ENCODE measurements at regions not wholly inside any gene's neighbourhood (a gene's known extent, or its start where the extent isn't known, plus 50 kb on each side); places are given as distances from the start of the nearest gene placed in this dataset.

GRCh38 chr3:101925564-101925963, 76.2 kb downstream of the NFKBIZ start (continued):
- TF ChIP-seq DZIP1 (CRISPR knock-in tag; IDR thresholded peaks at IDR 0.05), result no peak

- Histone ChIP-seq H2AFZ (ENCODE audit: low read length) (no peak overlapping the region), H4K20me1 (ENCODE audit: insufficient read depth, low read length) (no peaks in the 10 kb centered on the region), H3K27me3 (ENCODE audit: control insufficient read depth in 1 of 2, insufficient read depth in 2 of 2, low read length in 2 of 2) (no peaks in the 10 kb centered on the region; a peak in 2 of 5 replicates), H3K36me3 (replicated peaks in 1 of 2; ENCODE audit: control insufficient read depth in 1 of 2, insufficient read depth in 2 of 2, low read length in 2 of 2) (no peaks in the 10 kb centered on the region), H3K79me2 (ENCODE audit: insufficient read depth, low read length) (no peaks in the 10 kb centered on the region), H3K4me3 (replicated peaks in 1 of 3; ENCODE audit: insufficient read depth in 1 of 3, low read depth in 2 of 3, low read length in 3 of 3) (no peak overlapping the region), H3K9ac (ENCODE audit: insufficient read depth, low read depth, low read length) (no peak overlapping the region), H3K4me1 (ENCODE audit: insufficient read depth, low read length) (no peaks in the 10 kb centered on the region), H3K27ac (ENCODE audit: extremely low read length, insufficient read depth, low read length) (no peak overlapping the region), H3K4me2 (ENCODE audit: low read depth, low read length) (no peak overlapping the region), H3K9me3 (ENCODE audit: low read length) (no peaks in the 10 kb centered on the region)
- intact Hi-C loops (cut with micrococcal nuclease; ENCODE audit: unreplicated experiment) (loop anchor here (10.0 kb wide), 1 partner anchor 178 kb away; no protein-coding TSS in a partner anchor), in situ Hi-C loops (cut with HindIII; ENCODE audit: extremely low pct_ligation_motif_present, low pct_unique_long_range_greater_than_20kb) (no loop called here)
- ChIA-PET POLR2A (no interaction called here), CTCF (ENCODE audit: low intra/inter-chr PET ratio, low total read pairs) (no interaction called here)
- WGBS (ENCODE audit: low lambda C conversion rate), result 35% methylated on average over 7 of the region's 7 CpGs
- no TSS peak for BruUV-seq (replicated peaks)
- ATAC-seq (no peak), DNase-seq (ENCODE audit: low spot score) (no peak), FAIRE-seq (no peak)
- TF ChIP-seq TOE1 (CRISPR knock-in tag; IDR thresholded peaks at IDR 0.05) (no peak), ASH2L (IDR thresholded peaks at IDR 0.05; ENCODE audit: insufficient read length, low read depth, low read length) (no peak), ELF4 (CRISPR knock-in tag; IDR thresholded peaks at IDR 0.05; ENCODE audit: borderline replicate concordance) (no peak), ZHX1 (CRISPR knock-in tag; IDR thresholded peaks at IDR 0.05; ENCODE audit: low read depth) (no peak), ATF7 (IDR thresholded peaks at IDR 0.05) (no peak), ATF7 (CRISPR knock-in tag; IDR thresholded peaks at IDR 0.05) (no peak), USF2 (IDR thresholded peaks at IDR 0.05; ENCODE audit: low read depth, low read length) (no peak), USF2 (CRISPR knock-in tag; IDR thresholded peaks at IDR 0.05; ENCODE audit: borderline replicate concordance) (no peak), CEBPG (CRISPR knock-in tag; IDR thresholded peaks at IDR 0.05) (no peak)
Observed at GRCh38 chr3:101926594-101927105, 77.3 kb downstream of the NFKBIZ start.
